ENCODE measurements at regions not wholly inside any gene's neighbourhood (a gene's known extent, or its start where the extent isn't known, plus 50 kb on each side); places are given as distances from the start of the nearest gene placed in this dataset.

GRCh38 chr22:27195494-27195893 is 538.1 kb downstream of the MIAT start:
- no peak for DNase-seq (ENCODE audit: low spot score)
- ATAC-seq (ENCODE audit: low FRiP score): no peak
- no peak for TF ChIP-seq CTCF (IDR thresholded peaks at IDR 0.05)

GRCh38 chr22:27196606-27197005 is 539.2 kb downstream of the MIAT start:
- ATAC-seq (ENCODE audit: low FRiP score): no peak
- no peak for DNase-seq (ENCODE audit: low spot score)
- no peak for TF ChIP-seq CTCF (IDR thresholded peaks at IDR 0.05)

GRCh38 chr22:27197052-27197451 is 539.7 kb downstream of the MIAT start:
- DNase-seq (ENCODE audit: low spot score) (no peak), ATAC-seq (ENCODE audit: low FRiP score) (no peak)
- no peak for TF ChIP-seq CTCF (IDR thresholded peaks at IDR 0.05)

GRCh38 chr22:27197618-27198017 is 540.2 kb downstream of the MIAT start:
- TF ChIP-seq CTCF (IDR thresholded peaks at IDR 0.05): no peak
- ATAC-seq (ENCODE audit: low FRiP score) (no peak), DNase-seq (ENCODE audit: low spot score) (no peak)

- ATAC-seq (ENCODE audit: low FRiP score): no peak
- TF ChIP-seq CTCF (IDR thresholded peaks at IDR 0.05): no peak
- no peak for DNase-seq (ENCODE audit: low spot score)
Measured at GRCh38 chr22:27198518-27199035, 541.2 kb downstream of the MIAT start.

GRCh38 chr22:27199354-27199753 is 542.0 kb downstream of the MIAT start:
- DNase-seq (ENCODE audit: low spot score) (no peak), ATAC-seq (ENCODE audit: low FRiP score) (no peak)
- TF ChIP-seq CTCF (IDR thresholded peaks at IDR 0.05): no peak

GRCh38 chr22:27201276-27201675 is 543.9 kb downstream of the MIAT start:
- ATAC-seq (ENCODE audit: low FRiP score) (no peak), DNase-seq (ENCODE audit: low spot score) (no peak)
- no peak for TF ChIP-seq CTCF (IDR thresholded peaks at IDR 0.05)
